NOMO-1 treated with dmso at 0.1 percent for 144 hours (cell line): ENCODE measurements at regions not wholly inside any gene's neighbourhood (a gene's known extent, or its start where the extent isn't known, plus 50 kb on each side); places are given as distances from the start of the nearest gene placed in this dataset.

Source experiments
- DNase-seq: peaks from one replicate; lab custom pipeline; 2025; ENCODE audit not compliant: unreplicated experiment; lab: John Stamatoyannopoulos, UW

DNA sequence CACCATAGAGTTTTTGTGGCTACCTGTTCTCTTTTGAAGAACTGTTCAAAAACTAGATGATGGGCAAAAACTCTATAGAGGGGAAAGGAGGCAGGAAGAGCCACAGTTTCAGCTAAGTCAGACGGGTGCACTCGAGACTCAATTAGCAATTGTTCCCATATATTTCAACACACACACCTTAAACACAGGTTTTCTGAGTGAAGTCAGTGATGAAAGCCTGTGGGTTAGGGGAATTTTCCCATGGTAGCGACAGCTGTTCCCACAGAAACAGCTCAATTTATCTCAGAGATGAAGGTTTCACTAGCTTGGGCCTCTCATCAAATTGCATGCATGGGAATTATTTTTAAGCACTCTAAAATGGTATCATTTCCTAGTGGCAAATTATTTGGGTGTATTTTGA is 143.4 kb downstream of the ZIC5 start:
- DNase-seq: no peak

DNA sequence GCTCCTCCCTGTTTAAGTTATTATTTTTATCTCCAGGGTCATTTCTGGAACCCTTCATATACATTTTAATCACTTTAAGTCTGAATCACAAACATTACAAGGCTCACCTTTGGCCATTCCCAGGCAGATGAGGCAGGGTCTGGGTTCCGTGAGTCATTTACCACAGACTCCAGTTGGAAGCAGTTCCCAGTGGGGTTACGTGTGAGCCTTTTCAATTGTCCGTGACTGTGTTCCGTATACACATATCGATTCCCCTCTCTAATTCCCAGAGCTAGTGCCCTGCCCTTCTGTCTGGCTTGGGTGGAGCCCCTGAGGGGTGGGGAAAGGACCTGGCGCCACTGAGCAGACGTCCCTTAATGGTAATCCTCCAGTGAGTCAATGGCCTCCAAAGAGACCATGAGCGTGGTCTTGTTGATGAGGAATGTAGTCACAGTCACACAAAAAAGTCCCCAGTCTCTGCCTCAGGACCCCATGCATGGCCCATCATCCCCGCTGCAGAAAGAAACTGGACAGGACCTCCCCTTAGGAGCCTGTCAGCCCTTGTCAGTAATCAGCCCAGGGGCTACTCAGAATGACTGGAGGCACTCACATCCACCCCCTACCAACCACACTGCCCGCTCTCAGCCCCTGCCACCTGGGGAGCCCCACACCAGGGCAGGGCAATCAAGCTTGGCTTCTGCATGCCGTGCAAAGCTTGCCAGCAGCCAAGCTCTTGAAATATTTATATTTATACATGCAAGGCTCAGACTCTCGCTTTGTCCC is 144.4 kb downstream of the ZIC5 start:
- DNase-seq: no peak

DNA sequence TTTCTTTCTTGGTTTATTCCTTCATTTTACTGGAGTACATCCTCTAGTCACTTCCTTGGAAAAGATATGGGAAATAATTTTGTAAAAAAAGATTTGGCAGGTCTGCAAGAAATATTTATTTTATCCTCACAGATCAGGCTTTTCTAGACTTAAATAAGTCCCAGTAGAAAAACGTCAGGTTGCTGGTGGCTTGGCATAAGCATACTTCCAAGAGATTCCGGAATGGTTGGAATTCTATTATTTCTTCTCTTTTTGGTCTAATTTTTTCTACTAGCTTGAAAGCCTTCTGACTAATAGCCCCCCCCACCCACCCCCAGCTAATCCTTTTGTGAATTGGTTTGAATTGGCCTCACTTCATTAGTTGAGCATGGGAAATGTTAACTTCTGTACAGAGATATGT is 147.6 kb downstream of the ZIC5 start:
- DNase-seq: no peak

DNA sequence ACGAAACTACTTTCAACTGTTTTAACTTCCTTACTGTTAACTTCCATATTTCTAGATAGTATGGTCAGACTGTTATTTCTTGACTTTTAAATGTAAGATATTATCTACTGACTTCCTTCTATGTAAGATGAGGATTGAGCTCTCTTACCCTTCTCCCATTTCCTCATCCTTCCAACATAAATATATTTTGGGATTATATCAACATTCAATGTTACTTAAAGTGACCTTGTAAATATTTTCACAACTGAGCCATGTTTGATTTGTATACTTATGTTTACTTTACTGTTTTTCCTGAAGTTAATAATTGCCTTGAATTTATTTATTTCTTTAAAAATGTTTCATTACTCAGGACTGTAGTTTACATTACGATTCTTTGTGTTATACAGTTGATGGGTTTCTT is 148.7 kb downstream of the ZIC5 start:
- no peak for DNase-seq

DNA sequence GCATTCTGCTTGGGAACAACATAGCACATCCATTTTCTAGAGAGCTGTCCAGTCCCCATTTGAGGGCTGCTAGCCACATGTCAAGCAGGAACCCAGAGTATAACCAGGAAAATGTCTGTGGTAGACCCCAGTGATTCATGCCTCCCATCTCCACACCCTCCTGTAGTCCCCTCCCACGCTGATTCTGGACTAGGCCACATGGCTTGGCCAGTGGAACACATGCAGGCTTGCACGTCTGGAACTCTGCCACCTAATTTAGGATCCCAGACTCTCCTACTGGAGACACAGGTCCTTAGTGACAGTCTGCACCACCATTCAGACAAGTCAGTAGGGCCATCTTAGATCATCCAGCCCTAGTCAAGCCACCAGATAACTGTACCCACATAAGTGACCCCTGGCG is 149.8 kb downstream of the ZIC5 start:
- no peak for DNase-seq

DNA sequence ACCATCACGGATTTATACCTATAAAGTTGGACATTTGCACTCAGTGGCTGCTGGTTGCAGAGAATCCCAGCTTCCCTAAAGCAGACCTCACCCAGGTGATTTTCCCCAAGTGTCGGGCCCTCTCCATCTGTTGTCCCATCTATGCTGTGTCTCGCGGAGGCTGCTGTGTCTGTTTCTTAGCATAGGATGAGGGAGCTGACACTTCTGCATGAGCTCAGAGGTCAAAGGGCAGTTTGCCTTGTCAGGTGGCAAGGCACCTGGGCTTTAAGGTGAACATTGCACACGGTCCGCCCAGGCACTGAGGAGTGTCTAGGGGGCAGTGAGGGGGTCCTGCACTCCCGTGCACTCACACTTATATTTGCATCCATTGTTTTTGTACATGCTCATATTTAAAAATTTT is 151.6 kb downstream of the ZIC5 start:
- no peak for DNase-seq

DNA sequence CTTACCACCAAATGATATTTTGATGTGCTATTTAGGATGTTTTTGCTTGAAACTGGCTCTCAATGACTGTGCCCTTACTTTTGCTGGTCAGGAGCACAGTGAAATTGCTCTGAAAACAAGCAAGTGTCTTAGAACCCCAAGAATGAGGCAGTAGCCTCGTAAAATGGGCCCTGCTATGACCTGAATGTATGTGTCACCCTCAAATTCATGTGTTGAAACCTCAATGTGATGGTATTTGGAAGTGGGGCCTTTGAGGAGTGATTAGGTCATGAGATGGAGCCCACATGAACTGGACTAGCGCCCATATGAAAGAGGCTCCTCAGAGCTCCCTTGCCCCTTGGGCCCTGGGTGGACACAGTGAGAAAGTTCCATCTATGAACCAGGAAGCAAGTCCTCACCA is 155.2 kb downstream of the ZIC5 start:
- no peak for DNase-seq

DNA sequence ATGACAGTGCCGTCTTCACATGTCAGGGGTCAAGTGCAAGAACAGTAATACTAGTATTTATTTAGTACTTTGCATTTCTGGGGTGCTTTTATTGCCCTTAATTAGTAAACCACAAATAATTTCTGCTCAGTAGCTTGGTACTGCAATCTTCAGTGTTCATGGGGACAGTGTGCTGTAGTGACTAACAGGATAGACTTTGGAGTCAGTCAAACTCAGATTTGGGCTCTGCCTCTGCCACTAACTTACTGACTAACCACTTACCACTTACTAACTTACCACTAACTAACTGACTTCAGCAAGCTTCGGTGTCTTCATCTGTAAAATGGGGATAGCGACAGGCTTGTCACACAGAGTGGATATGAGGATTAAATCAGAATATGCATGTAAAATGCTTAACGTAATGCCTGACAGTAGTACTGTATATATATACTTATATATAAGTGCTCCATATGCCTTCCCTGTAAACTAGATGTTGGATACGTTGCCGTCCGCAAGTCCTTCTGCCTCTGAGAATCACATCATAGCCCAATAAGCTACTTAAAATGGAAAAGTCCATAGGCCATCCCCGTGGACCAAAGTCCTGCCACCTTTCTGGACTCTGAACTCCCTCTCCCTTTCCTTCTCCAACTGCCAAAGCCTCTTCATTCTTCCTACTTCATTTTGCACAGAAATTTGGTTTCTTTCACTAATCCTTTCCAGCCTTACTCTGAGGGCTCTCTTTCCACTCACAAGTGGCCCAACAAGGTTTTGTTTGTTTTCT is 158.1 kb downstream of the ZIC5 start:
- no peak for DNase-seq

DNA sequence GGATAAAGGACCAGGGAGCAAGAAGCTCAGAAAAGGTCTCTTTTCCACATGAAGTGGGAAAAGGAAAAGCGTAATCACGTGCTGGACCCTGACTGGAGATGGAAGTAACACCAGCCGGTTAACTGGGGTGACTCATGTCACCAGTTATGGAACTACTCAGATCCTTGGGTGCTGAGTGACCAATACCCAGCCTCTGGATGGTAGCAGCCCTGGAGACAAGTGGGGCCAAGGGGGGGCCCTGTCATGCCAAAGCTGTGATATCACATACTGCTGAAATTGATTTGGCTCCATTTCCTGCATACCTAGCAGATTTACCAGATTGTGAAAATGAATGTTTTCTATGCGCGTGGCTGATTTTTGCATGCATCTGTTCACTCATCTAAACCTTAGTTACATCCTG is 158.9 kb downstream of the ZIC5 start:
- DNase-seq: no peak

DNA sequence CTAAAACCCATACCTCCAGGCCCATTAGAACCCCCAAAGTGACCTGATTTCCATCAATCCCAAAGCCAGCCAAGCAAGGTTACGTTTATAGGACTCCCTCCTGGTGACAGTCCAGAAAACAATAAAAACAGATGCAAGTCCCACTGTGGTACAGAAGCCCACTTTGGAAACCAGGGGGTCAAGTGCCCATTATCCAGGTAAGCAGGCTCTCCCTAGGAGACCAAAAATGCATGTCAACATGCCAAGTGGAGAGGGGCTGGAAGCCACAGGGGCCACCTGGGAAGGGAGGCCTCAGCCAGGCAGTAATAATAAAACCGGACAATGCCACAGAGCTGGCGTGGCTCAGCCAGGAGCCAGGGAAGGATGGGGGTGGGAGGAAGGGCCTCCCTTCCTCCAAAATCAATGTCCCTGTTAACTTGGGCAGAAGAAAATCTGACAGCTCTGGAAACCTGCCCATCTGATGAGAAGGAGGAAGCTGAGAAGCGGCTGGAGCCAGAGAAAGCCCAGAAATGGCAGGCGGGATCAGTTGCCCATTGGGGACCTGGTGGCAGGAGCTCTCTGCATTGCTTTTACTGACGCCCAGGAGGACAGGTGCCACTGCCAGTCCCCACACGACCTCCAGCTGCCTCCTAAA is 160.4 kb downstream of the ZIC5 start:
- DNase-seq: no peak

DNA sequence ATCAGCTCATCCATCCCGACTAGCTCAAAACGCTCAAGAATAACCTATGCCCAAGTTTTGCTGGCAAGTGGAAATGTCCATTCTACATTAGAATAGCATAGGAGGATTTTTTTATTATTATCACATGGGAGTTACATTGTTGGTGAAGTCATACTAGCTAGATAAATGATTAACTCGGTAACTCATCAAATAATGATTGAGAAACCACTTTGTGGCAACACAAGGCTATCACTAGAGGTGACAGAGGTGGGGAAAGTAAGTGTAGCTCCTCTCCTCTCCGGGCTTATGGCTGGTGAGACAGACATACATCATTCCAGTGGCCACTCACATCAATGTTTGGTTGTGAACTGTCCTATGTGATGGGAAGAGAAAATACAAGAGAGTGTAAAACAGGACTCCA is 161.6 kb downstream of the ZIC5 start:
- no peak for DNase-seq

DNA sequence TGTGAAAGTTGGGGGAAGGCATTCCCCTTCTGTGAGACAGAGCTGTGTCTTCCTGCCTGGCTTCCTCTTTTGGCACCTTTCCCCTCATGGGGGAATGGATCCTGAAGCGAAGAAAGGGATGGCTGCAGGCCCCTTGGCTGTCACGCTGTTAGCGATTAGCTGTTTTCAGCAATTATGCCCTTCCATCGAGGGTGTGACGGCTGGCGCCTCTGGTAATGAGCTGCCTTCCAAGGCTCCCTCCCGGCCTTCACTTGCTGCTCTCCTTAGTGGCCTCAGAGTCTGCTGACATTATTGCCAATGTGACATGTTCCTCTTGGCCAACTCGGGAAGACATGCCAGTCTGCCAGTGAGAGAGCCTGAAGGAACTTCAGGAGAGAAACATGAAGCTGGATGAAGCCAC is 162.1 kb downstream of the ZIC5 start:
- no peak for DNase-seq

DNA sequence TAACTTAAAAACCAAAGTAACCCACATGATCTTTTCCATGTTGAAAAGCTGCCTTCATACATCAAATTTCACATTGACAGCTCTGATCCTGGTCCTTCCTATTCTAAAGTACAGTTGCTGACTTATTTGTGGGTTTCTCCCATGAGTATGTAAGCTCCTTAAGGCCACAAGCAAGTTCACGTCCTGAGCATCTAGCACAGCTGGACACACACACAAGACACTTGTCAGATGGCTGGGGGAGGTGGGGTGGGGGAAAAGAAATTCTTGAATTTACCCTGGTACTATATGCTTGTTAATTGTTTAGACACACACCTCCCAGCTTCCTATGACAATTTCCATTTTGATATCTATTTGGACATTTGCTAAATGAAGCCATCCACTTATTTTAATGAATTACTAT is 162.8 kb downstream of the ZIC5 start:
- DNase-seq: no peak

DNA sequence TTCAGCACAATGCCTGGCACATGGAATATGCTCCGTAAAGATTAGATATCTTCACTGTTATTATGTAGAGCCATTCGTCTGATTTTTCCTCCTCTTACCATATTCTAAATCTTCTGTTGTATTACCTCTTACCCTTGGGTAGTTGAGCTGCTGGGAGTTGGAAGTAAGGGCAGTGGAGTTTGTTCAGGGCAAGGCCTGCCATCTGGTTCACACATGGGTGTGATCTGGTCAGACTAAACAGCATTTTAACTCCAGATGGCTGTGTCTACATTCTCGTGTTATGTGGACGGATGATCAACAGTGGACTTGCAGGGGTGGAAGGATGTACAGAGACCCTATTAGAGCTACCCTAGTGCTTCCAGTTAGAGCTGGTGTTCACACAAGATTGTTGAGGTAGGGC is 164.9 kb downstream of the ZIC5 start:
- DNase-seq: no peak

DNA sequence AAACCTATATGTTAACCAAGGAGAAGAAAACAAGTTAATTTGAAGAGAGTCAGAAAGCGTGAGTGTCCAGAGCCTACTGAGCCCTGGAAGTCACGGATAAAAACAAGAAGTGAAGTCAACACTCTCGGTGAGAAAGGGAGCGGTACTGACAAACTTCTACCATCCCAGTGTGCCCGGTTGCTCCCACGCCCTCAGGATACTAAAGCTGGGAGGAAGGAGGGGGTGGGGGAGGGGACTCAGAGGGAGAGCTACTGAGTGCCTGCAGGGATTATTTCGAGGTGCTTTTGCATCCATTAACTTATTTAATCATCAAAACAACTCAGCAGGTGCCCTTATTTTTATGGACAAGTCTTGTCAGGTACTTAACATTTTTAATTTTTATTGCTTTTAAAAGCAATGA is 166.2 kb downstream of the ZIC5 start:
- DNase-seq: no peak

DNA sequence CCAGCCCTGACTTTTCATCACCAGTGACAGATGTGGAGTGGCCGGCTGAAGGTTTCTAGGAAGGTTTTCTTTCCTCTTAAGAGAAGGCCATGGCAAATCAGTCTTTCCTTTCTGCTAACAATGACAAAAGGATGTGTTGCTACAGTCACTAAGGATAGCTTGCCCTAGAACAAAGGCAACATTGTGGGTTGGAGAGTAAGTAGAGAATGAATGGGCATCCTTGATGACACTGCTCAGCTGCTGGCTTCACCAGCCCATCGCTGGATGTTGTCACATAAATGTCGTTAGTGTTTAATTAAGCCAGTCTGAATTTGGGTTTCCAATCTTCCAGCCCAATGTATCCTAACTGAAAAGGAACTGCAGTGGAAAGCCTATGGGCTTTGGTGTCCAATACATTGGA is 168.4 kb downstream of the ZIC5 start:
- DNase-seq: no peak

DNA sequence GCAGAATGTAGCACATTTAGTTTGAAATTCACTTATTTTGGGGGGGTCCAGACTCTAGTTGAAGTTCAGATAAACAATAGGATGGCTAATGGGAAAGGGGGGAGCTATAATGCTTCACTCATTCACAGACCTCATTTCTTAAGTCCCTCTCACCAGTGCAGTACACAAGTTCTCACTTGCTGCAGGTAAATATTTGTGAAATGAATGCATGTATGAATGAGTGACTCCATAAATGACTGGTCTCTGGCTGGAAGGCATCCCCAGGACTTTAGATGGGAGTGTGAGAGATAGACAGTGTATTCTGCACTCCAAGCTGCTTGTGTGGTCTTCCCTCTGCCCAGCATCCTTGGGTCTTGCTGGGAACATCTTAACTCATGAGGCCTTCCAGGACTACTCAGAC is 169.2 kb downstream of the ZIC5 start:
- DNase-seq: no peak

DNA sequence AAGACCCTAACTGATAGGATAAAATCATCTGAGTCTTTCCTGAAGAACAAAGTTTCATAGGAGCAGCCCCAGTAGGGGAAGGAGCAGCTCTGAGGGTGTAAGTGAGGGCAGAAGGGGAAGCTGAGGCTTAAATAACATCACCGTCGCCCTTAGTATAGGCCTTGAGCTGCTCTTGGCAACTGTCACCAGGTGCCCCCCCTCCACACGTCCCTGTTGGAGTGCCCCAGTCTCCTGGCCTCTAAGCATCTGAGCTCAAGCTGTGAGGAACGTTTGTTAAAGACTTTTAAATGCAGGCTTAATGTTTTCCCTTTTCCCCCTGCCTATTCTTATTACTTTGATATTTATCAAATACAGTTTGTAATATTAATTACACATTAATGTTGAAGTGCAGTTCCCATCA is 170.6 kb downstream of the ZIC5 start:
- no peak for DNase-seq

DNA sequence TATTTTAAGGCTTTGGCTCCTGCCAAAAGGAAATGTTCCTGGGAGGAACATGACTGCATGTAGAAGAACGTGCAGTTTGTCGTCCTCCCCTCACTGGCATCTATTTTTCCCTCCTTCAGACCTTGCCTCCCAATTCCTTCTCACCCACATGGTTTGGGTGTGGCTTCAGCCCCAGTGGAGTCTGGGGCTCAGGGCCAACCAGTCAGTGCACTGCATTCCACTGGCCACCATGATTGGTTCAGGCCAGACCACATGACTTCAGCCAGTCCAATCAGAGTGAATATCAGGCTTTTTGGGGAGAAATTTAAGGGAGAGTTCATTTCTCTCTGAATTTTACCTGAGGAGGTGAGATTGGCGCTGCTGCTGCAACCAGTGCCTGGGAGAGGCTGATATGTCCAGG is 171.6 kb downstream of the ZIC5 start:
- no peak for DNase-seq

DNA sequence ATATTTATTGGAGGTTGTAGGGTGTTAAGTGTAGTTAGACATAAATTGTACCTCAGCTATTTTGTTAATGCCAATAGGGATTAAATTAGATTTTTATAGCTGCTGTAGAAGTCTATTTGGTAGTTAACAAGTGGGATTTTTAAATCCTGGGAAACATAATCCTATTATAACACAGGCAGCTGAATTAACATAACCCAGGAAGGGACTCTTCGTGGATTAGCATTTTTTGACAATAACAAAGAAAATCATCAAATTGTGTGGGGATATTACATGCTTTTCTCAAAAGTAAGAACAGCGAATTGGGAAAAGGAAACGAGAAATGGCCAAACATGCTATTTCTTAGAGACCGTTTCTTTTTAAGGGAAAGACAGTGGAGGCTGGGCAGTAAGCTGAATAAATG is 172.8 kb downstream of the ZIC5 start:
- no peak for DNase-seq

DNA sequence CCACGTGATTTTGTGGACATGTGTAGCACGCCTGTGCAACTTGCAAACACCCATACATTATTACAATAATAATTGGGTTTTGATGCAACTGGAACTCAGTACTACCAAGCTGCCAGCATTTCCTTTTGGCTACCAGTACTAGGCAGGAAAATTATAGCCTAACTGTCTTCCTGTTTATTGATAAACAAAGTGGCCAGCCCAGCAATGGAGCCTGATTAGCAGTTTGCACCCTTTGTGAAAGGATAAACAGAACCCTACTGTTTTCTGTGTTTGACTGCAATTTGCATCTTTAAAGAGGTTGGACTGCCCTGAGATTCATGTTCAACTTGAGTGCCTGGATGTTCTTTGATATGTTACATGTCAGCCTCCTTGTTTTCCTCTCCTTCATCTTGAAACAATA is 173.9 kb downstream of the ZIC5 start:
- no peak for DNase-seq

DNA sequence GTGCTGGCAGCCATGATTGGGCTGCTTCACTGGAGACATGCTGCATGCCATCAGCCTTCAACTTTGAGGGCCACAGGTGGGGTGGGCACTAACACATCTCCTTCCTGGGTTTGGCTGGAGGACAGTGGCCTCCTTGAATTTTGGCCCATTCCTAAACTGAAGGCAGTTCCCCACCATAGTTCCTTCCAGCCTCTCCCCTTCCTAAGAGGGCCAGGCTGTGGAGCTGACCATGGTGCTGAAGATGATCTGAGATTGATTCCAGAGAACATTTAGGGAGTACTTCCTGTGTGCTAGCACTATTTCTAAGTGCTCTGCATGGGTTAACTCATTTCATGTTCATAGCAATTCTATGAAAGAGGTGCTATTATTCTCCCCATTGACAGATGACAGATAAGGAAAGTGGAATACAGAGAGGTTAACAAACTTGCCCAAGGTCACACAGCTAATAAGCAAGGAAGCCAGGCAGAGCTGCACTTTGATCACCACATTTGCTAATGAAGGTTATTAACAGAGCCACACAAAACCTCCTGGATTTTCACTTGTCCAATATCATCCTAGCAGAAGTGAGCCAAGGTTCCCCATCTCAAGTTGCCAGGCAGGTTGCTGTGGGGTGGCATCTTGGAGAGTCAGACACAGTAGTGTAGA is 175.3 kb downstream of the ZIC5 start:
- DNase-seq: no peak
